CD4-positive, alpha-beta T cell treated with Interferon alpha-2 for 1 hour (primary cell): ENCODE measurements at regions not wholly inside any gene's neighbourhood (a gene's known extent, or its start where the extent isn't known, plus 50 kb on each side); places are given as distances from the start of the nearest gene placed in this dataset.
"Not testable (repeated sequence)": the region's sequence is repeated elsewhere in the genome, so short reads cannot be mapped to it uniquely, and the experiment has no call there.

Experiments used
- DNase-seq, 2 donors: peaks; one replicate each; pipeline ENCODE4 v3.0.0-alpha.2; 2020 to 2022

DNA sequence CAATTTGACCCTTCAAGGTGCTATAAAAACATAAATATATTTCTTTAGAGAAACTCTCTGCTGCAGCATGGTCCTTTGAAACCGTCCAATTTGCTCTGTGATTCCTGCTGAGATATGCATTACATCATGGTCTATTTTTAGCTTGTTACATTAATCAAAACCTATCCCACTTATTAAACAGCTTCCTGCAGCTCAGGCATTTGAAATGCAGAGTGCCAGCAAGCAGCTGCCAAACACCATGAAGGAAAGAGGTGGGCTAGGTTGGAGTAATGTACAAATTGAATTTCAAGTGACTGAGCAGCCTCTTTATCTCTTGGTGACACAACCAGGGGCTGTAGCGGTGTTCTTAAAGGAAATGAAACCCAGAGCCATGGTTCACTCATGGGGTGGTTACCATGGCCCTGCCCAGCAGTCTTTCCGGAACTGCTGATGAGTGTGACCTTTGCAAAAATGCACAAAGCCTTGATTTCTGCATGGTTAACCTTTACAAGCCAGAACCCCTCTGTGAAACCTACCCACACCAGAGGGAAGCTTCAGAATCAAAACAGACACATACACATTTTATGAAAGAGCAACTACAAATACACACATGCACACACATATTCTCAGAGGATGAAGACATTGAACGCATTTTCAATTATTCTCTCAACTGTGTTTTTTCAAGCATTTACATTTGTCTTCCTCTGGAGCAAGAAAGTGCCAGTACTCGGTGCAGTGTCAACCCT is 155.8 kb upstream of the ZNF608 start:
- DNase-seq, result peak; percentile 14 to 70

DNA sequence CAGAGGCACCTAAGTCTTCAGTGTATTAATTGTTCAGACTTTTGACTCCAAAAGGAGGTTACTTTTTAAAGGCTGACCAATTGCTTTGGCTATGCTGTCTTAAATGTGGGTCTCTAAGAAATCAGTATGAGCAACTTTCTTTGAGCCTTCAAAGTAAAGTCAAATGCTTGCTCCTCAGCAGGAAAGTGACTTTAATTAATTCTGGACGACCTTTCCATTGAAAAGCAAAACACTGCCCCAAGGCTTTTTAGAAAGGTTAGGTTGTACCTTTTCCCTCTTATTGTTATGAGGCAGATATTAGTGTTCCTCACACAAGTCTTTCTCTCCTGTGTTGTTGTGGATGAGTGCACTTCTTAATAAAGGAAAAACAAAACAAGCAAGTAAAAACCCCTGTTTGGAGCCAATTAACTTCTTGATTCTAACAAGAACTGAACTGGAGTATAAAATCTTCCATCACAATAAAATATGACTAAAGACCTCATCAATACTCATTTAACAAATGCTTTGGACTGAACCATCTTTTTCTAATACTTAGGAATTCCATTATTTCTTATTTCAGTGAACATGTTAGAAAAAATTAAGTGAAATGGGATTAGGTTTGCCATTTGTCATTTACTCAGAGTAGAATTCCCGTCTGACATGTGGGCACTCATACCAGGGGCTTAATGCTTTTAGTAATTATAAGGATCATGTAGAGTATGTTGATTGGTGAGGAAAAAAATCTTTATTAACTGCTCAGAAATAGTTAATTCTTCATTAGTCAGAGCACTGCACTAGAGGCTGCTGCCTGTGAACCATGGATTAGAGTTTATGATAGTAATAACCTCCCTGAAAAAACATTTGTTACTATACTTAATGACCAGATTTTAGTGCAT is 159.1 kb upstream of the ZNF608 start:
- DNase-seq, result no peak

DNA sequence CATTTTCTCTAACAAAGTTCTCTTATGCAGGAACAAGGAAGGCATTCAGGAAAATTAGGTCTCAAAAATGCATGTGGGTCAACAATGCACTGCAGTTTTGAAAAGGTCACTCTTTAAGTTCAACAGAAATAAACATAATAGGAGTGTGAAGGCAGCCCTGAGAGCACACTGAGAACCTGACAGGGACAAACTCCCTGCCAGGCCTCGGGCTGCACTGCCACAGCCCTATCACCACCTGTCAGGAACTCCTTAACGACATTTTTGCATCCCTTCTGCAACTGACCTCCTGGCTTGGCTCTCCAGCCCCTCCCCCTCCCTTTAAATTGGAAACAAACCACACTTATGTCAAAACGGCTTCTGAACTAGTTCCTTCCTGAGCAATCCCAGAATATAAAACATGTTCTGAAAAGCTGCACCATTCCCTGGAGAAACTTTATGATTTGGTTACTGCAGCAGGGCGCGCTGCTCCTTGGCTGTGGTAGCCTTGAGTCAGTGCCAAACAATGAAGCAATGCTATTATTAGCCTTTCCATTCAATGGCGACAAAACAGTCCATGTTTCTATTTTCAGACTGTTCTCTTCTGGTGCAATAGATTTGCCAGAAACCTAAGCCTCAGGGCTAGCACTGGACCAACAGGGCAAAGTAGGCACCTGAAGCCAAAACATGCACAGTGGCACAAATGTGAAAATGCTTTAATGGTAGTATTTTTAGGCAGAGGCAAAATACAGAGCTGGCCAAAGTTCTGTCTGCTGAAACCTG is 160.1 kb upstream of the ZNF608 start:
- DNase-seq, result no peak

DNA sequence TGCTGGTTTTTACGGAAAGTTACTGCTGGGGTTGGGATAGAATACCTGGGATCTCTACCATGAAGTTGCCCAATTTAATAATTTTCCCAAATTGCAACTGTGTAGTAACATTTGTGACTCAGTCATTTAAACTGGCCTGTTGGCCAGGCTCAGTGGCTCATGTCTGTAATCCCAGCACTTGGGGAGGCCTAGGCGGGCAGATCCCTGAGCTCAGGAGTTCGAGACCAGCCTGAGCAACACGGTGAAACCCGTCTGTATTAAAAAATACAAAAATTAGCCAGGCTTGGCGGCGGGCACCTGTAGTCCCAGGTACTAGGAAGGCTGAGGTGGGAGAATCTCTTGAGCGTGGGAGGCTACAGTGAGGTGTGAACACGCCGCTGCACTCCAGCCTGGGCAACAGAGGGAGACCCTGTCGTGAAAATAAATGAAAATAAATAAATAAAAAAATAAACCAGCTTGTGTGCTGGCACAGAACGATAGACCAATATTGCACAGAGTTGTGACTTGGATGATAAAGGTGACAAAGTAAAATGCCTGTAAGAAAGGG is 160.7 kb upstream of the ZNF608 start:
- no peak for DNase-seq

DNA sequence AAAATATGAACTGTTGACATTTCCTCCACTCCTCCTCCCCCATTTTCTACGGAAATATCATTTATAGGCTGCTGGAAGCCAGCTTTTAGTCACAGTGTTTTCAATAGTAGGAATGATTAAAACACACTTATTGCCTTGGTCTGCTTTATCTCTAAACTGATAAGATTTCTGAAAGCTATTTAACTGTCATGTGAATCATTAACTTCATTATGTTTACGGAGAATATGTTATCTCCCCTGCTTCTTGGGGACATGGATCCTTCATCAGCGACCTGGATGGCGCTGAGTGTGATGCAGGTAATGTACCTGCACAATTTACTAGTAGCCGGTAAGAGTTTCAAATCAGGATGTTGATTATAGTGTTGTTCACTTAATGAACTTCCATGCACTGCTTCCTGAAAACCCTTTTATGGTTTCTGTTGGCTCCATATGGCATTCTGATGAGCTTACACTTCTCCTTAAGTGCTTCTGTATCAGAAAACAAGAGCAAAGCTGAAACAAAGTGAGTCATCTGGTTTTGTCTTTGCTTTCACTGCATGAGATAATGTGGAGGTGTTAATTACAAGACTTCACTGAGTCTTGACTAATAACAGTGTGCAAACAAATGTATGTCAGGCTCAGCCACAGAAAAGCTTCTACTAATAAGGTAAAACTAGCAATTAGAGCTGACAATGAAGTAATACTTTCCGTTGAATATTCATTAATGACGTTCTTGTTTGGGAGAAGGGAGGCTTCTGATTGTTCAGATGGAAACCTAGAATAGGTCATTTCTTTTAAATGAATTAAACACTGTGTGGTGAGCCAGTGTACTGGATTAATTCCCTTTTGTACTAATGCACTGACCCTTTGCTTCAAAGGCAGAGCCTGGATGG is 162.4 kb upstream of the ZNF608 start:
- no peak for DNase-seq

DNA sequence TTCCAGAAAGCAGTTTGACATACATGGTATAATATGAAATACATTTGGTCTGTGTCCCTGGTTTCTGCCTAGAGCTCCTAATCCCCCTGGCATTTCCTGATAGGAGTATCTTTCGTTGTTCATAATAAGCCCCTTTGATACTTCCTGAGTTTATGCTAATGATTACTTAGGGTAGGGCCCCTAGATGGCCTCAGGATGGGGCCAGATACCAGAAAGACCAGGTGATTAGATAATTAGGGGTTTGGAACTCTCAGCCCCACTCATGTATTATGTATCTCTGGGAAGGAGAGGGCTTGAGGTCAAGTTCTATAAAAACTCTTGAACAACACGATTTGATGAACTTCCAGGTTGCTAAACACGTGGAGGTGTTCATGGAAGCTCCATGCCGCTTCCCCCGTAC is 163.3 kb upstream of the ZNF608 start:
- no peak for DNase-seq

DNA sequence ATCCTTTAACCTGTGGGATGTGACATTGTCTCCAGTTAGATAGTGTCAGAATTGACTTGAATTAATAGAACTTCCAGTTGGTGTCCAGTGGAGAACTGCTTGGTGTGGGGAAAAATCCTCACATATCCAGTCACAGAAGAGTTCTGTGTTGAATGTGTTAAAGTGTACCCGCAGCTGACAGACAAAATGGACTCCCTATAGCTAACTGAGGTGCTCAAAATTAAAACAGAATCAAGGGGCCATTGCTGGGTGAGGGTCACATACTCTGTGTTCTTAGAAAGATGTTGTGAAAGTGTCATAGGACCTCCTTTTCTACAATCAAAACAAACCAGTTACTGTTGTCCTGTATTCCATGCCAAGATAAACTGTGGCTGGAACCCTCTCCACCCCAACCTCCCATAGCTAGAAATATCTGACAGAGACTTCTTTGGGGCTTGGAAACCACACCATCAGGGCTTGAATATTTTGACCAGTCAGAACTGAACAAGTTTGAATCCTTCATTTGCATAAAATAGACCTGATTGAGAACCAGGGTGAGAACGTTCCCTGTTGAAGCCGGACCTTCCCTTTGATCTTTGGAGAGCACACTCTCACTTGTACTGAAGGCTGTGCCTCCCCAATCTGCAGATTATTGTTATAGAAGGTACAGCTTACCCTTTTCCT is 164.0 kb upstream of the ZNF608 start:
- DNase-seq, result no peak

DNA sequence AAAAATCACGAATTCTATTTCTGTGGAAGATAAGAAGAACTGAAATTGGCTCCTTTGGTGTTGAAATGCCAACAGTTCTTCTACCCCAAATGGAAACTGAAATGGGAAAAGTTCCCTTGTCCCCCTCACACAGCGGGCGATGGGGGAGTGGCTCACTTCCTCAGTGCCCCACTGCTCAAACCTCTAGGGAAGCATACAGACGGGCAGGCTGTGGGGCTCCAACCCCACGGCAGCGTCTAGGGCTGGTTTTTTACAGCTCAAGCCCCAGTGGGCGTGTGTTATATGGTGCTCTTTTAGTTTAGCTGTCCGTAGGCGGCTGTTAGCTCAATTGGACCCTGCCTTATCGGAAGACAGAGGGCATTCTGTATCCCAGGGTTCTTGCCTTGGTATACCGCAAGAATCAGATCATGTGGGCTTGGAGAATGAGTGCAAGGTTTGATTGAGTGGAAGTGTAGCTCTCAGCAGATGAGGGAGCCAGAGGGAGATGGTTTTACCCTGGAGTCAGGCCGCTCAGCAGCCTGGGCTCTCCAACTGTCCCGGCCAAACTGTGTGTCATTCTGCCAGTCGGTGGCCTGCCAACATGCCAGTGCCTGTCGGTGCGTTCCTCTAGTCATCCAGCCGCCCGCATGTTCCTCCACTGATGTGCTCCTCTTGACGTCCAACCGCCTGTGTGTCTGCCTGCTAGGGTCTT is 166.3 kb upstream of the ZNF608 start:
- DNase-seq, result no peak

DNA sequence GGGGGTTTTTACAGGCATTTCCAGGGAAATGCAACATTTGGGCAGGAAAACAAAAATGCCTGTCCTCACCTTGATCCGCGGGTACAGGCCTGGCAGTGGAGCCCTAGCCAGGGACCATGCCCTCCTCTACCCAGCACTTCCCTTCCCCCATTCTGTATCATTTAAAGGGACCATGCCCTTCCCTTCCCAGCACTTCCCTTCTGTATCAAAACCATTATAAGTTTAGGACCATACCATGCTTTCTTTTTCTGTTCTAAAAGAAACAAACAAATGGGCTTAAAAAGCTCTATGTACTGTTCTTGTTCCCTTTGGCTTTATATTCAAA is 166.9 kb upstream of the ZNF608 start:
- no peak for DNase-seq

DNA sequence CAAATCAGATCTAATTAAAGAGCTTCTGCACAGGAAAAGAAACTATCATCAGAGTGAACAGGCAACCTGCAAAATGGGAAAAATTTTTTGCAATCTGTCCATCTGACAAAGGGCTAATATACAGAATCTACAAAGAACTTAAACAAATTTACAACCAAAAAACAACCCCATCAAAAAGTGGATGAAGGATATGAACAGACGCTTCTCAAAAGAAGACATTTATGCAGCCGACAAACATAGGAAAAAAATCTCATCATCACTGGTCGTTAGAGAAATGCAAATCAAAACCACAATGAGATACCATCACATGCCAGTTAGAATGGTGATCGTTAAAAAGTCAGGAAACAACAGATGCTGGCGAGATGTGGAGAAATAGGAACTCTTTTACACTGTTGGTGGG is 169.9 kb upstream of the ZNF608 start:
- not testable (repeated sequence) for DNase-seq

DNA sequence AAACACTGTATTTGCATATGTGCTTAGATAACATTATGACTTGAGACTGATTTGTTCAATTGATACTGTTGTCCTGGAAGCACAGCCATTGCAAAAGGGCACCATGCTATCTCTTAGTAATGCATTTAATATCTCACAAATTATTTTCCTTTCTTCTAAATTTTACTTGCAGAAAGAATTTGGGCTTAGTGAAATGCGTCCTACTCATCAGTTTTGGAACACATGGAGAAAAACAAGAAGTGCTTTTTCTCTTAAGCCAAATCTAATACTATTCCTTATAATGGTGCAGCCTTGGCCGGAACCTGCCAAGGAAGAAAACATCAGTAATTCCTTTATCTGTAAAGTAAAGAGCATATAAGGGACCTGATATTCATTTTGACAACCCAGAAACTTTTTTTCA is 172.2 kb upstream of the ZNF608 start:
- DNase-seq, result no peak

DNA sequence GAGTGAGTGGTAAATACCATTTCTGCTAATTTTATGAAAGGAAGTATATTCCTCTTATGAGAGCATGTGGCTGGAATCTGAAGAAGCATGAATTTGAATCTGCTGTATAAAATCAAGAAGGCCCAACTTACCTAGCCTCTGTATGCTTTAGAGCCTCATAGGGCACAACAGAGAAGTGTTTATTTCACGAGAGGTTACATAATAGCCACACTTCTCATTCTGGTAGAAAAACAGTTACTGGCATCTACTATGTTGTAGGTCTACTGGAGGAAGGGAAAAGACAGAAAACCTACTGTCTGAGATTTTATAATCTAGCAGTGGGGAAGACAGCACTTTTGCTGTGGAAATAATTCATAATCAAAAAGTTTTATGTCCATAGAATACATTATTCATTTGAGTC is 172.6 kb upstream of the ZNF608 start:
- DNase-seq, result no peak

DNA sequence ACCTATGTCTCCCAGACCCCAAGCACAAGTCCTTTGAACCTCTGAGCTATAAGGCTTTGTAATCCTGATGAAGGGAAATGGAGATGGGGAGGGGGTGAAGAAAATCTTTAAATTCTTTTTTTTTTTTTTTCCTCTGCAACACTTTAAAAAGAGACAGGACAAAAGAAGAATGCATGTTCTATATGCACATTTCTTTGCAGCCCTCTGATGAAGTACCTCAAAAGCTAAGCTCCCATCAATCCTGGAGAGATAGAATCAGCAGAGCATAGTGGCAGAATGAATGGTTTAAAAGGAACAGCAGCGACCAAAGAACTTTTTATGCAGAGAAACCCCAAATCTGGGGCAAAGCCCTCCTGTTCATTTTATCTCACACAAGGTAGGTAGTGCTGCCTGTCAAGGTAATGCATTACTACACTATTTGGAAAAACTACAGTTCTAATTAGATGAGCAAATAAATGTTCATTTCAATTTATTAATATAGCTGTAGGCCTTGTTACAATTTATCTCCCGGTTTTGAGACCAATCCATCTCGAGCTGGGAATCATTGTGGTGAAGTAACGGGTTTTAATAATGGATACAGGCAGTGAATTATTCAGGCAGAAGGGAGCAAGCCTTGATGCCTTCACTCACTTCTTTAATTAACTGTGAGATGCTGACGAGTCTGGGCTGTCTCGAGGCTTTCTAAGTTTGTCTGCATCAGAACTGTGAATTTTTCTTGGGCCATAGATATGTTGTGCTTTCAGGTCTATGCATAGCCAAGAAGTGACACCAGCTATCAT is 173.5 kb upstream of the ZNF608 start:
- DNase-seq, result no peak

DNA sequence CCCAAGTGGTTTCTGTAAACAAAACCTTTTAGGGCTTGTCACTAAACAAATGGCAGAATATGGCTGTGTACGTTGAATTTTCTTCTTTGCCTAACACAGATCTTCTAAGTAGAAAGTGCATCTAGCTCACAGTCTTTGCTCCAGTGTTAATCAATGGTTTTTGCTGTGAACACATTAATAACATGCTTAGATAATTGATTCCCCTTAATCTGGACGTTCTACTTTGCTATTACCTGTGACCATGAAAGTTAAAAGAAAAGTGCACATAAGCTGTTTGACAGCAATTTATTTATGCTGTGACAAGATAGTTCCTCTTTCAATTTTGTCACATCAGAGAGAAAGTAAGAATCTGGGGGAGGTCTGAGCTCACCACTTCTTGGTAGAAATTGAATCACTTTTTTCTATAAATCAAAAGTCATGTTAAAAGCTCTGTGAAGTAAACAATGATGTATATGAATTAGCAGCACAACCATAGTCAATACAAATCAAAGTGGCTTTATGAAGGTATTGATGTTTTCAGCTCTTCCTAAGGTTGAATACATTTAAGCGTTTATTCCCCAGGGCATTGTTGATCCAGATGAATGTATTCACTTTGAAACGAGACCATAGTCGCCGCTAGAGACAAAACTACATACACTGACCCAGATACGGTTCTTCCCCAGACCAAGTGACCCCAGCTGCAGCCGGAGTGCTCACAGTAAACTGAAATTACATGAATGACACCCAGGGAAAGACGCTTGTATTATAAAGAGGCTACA is 174.6 kb upstream of the ZNF608 start:
- no peak for DNase-seq

DNA sequence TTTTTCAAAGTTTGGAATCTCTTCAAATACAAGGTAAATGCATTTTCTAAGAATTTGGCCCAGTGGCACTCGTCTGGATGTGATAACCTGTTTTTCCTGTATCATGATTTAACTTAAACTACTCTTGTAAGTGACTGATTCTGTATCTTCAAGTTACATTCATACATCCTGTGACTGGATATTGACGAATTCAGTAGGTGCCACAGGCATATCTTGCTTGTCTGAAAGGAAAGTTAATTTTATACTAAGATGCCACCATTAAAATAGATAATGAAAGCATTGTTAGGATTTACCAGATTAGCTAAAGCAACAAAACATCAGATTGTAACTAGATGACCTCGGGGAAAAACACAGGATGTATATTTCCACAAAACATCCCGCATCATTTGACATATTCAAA is 175.3 kb upstream of the ZNF608 start:
- DNase-seq, result no peak

DNA sequence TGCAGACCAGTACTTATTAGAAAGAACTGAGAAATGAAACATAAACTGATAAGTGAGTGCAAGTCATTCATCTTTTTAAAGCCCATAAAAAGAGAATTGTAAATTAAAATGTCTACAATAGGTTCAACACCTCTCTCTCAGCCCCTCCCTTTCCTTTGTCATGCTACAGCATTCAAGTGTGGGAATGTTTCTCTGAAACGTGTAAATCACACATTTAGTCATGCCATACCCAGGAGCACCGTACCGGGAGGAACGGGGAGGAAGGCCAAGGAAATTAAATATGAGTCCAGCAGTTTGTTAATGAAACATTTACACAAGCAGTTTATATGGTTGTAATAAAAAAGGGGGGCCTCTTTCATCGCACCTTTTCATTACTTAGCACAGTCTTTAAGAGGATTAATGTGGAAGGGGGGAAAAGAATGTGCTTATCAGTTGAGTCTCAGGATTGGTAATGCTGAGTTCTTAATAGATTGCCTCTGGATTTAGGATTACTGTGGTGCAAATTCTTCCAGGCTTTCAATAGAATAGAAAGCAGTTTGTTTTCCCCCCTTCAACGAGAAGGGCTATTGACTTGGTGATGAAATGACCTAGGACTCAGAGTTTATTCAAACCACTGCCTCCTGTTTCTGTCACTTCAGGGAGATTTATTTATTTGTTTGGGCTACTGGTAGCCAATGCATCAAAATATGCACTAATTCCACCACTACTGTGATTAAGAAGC is 176.0 kb upstream of the ZNF608 start:
- no peak for DNase-seq

DNA sequence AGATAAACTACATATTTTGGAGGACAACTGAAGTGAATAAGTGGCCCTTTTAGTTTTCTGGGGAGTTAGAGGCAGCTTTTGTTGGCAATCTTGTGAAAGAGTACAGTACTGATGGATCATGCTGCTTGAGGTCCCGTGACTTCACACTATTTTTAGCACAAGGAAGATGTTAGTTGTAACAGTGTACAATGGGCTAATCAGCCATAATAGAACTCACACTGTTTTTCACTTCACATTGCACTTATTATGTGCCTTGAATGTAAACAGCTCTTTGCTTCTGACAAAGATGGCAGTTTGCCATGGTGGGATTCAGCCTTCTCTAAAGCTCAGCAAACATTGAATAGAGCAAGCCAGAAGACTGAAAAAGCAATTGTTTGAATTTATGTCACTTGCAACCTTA is 176.7 kb upstream of the ZNF608 start:
- DNase-seq, result no peak

DNA sequence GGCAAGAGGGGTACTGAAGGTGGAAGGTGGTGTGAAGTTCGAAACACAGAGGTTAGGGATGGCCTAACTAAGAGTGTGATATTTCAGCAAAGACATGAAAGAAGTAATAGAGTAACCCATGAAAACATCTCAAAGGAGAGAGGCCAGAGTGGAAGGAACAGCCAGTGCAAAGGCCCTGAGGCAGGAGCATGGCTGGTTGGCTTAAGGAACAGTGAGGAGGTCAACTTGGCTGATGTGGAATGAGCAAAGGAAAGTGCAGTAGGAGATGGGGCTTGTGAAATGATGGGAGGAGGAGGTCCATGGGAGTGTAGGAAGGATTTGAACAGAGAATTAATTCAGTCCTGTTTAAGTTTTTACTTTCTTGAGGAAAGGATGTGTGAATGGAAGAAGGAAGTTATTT is 178.3 kb upstream of the ZNF608 start:
- DNase-seq, result no peak

DNA sequence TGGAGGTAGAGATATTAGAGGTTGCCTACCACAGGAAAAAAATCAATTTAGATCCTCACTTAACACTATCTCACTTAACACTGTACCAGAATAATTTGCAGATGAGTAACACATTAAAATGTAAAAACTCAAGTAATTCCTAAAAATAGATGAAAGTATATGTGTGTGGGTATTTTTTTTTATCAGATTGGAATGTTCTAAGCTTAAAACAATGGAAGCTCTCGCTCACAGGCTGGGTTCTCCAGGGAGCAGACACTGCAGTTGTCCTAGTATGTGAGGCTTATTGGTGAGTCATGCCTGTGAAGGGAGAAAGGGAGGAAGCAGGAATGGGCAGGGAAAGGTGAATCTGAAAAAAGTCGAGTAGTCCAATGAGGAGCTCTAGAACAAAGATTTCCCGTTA is 181.3 kb upstream of the ZNF608 start:
- no peak for DNase-seq
